Activated T-helper 2 cell treated with anti-CD3 and anti-CD28 coated beads, Interferon-gamma antibody, Interleukin-2, Interleukin-4, amounts not matched to agents 10 μg/mL and 5 μg/mL and 100 μg/mL, durations not matched to agents 14 hours and 24 hours and 36 hours (primary cell): ENCODE measurements at regions not wholly inside any gene's neighbourhood (a gene's known extent, or its start where the extent isn't known, plus 50 kb on each side); places are given as distances from the start of the nearest gene placed in this dataset.
"Not testable (repeated sequence)": the region's sequence is repeated elsewhere in the genome, so short reads cannot be mapped to it uniquely, and the experiment has no call there.

Experiments used
- DNase-seq: peaks from one replicate; pipeline ENCODE4 v3.0.0; 2021; ENCODE audit warnings: low spot score
- H3K27ac Mint-ChIP-seq: one replicate; pipeline ENCODE4 v1.8.0; 2021; ENCODE audit warnings: mixed read lengths
- H3K27me3 Mint-ChIP-seq: one replicate; pipeline ENCODE4 v1.8.0; 2021; ENCODE audit warnings: low read depth, mixed read lengths
- H3K36me3 Mint-ChIP-seq: one replicate; pipeline ENCODE4 v1.8.0; 2021; ENCODE audit warnings: low read depth, mixed read lengths
- H3K4me1 Mint-ChIP-seq: one replicate; pipeline ENCODE4 v1.8.0; 2021; ENCODE audit warnings: low read depth, mixed read lengths
- H3K4me3 Mint-ChIP-seq: one replicate; pipeline ENCODE4 v1.8.0; 2021; ENCODE audit warnings: low read depth, mild to moderate bottlenecking, moderate library complexity, mixed read lengths
- H3K9me3 Mint-ChIP-seq: one replicate; pipeline ENCODE4 v1.8.0; 2021; ENCODE audit warnings: mixed read lengths
- intact Hi-C: fragments of 100-400 bp; cut with micrococcal nuclease; formaldehyde crosslinking; loops from one replicate; pipeline ENCODE4 v1.15.1; 2023

GRCh38 chr7:130789436-130789835 lies 55.4 kb upstream of the KLF14 start:
- Mint-ChIP-seq H3K9me3 (no peaks in the 10 kb centered on the region), H3K4me3 (no peak overlapping the region), H3K27me3 (peaks cover 5% of the 10 kb centered on the region), H3K27ac (no peak overlapping the region), H3K4me1 (no peaks in the 10 kb centered on the region), H3K36me3 (no peaks in the 10 kb centered on the region)
- no peak for DNase-seq
- intact Hi-C loops, result no loop called here

- Mint-ChIP-seq H3K27ac (no peak overlapping the region), H3K4me3 (no peak overlapping the region), H3K27me3 (peaks cover 2% of the 10 kb centered on the region), H3K36me3 (no peaks in the 10 kb centered on the region), H3K9me3 (no peaks in the 10 kb centered on the region), H3K4me1 (no peaks in the 10 kb centered on the region)
- no peak for DNase-seq
- intact Hi-C loops, result no loop called here
Measured at GRCh38 chr7:130791746-130792145, 57.7 kb upstream of the KLF14 start.

DNA sequence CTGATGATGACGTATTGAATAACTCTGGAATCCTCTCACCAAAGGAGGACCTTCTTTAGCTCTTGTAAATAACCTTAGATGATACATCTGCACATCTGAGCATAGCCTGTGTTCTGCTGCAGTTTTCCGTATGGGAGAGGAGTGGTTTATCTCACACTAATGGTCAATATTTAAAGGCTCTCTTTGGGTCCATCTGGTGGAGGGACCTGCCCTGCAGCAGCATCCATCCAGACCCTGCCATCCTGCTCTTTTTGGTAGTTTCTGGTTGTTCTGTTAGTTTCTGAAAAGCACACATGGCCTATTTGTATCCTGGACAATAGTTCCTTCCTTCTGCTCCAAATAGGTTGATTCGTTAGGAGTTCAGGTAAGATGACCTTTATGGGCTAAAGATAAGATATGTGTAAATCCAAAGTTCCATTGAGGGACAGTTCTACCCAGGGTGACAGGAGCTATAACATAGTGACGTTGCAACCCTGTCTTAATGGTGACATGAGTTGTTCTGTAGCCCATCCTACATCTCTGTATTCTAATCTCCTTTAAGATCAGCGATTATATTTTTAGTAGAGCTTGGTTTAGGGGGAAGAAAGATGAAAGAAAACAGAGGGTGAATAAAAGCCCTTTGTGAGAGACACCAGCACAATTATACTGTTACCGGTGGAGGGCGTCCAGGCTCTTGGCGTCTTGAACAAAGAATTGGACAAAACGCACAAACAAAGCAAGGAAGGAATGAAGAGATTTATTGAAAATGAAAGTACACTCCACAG lies 60.0 kb upstream of the KLF14 start:
- H3K27ac Mint-ChIP-seq, result no peak overlapping the region

DNA sequence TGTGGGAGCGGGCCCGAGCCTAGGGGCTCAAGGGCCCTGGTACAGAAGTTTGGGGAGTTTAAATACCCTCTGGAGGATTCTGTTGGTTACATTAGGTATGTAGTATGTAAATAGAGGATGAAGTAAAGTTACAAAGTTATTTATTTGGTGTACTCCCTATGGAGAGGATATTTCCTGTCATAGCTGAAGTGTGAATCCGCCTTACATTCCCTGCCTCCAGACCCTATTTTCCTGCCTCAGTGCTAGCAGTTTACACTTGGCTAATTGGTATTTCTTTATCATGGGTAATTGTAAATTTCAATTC lies 60.6 kb upstream of the KLF14 start:
- H3K36me3 Mint-ChIP-seq, result no peaks in the 10 kb centered on the region
- intact Hi-C loops, result no loop called here
- H3K27me3 Mint-ChIP-seq, result peaks cover 14% of the 10 kb centered on the region
- DNase-seq, result no peak
- H3K27ac Mint-ChIP-seq, result no peak overlapping the region
- H3K4me3 Mint-ChIP-seq, result no peak overlapping the region
- H3K9me3 Mint-ChIP-seq, result no peaks in the 10 kb centered on the region
- no peaks in the 10 kb centered on the region for H3K4me1 Mint-ChIP-seq

More for the DNA sequence above, 60.0 kb upstream of the KLF14 start:
- Mint-ChIP-seq H3K4me1 (no peaks in the 10 kb centered on the region), H3K36me3 (no peaks in the 10 kb centered on the region), H3K9me3 (no peaks in the 10 kb centered on the region), H3K4me3 (no peak overlapping the region), H3K27me3 (peaks cover 8% of the 10 kb centered on the region)
- intact Hi-C loops, result no loop called here
- DNase-seq, result no peak

GRCh38 chr7:130796425-130796824 lies 62.4 kb upstream of the KLF14 start:
- H3K4me3 Mint-ChIP-seq, DNase-seq, H3K9me3 Mint-ChIP-seq, H3K27ac Mint-ChIP-seq, intact Hi-C loops, H3K4me1 Mint-ChIP-seq, H3K36me3 Mint-ChIP-seq: not testable (repeated sequence)
- peaks cover 21% of the 10 kb centered on the region for H3K27me3 Mint-ChIP-seq

GRCh38 chr7:130803127-130803526 lies 69.1 kb upstream of the KLF14 start:
- no peaks in the 10 kb centered on the region for H3K36me3 Mint-ChIP-seq
- peaks cover 24% of the 10 kb centered on the region for H3K27me3 Mint-ChIP-seq
- H3K4me1 Mint-ChIP-seq, result no peaks in the 10 kb centered on the region
- DNase-seq, result no peak
- H3K4me3 Mint-ChIP-seq, result no peak overlapping the region
- H3K9me3 Mint-ChIP-seq, result no peaks in the 10 kb centered on the region
- intact Hi-C loops, result no loop called here
- no peak overlapping the region for H3K27ac Mint-ChIP-seq

- Mint-ChIP-seq H3K9me3 (no peaks in the 10 kb centered on the region), H3K36me3 (no peaks in the 10 kb centered on the region), H3K27me3 (peaks cover 19% of the 10 kb centered on the region), H3K4me3 (no peak overlapping the region), H3K27ac (no peak overlapping the region), H3K4me1 (no peaks in the 10 kb centered on the region)
- intact Hi-C loops, result no loop called here
- no peak for DNase-seq
Measured at GRCh38 chr7:130804220-130804619, 70.2 kb upstream of the KLF14 start.

DNA sequence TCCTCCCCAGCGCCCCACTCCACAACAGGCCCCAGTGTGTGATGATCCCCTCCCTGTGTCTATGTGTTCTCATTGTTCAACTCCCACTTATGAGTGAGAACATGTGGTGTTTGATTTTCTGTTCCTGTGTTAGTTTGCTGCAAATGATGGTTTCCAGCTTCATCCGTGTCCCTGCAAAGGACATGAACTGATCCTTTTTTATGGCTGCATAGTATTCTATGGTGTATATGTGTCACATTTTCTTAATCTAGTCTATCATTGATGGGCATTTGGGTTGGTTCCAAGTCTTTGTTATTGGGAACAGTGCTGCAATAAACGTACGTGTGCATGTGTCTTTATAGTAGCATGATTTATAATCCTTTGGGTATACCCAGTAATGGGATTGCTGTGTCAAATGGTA lies 78.8 kb upstream of the KLF14 start:
- H3K9me3 Mint-ChIP-seq, DNase-seq, H3K27ac Mint-ChIP-seq, H3K4me3 Mint-ChIP-seq, H3K4me1 Mint-ChIP-seq, H3K27me3 Mint-ChIP-seq, H3K36me3 Mint-ChIP-seq, intact Hi-C loops: not testable (repeated sequence)

DNA sequence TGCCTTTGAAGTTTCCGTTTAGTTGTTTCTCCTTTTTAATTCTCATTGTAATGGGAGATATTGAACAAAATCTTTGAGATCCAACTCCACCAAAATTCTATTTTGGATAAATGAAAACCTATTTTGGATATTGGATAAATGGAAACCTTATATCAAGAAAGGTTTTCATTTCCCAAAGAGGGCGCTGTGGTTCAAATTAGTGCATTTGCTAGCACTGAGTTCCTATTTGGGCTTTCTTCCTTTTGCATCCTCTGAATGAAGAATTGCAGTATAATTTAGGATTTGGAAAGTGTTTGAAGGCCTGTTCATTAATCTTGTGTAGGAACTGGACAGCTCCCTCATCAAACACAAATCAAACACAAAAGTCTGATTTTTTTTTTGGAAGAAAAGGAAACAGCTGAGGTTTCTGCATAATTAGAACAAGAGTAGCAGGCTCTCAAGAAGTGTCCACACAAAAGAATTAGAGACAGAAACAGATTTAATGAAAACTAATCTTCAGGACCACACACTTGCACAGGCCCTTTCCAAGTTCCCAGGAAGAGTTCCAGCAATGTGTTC lies 80.8 kb upstream of the KLF14 start:
- Mint-ChIP-seq H3K36me3 (no peaks in the 10 kb centered on the region), H3K4me3 (no peak overlapping the region), H3K4me1 (no peaks in the 10 kb centered on the region), H3K27ac (no peak overlapping the region), H3K9me3 (no peaks in the 10 kb centered on the region), H3K27me3 (peaks cover 2% of the 10 kb centered on the region)
- intact Hi-C loops, result no loop called here
- DNase-seq, result no peak

- peaks cover 6% of the 10 kb centered on the region for H3K4me1 Mint-ChIP-seq
- H3K27me3 Mint-ChIP-seq, result no peaks in the 10 kb centered on the region
- H3K27ac Mint-ChIP-seq, result no peak overlapping the region
- intact Hi-C loops, result no loop called here
- H3K9me3 Mint-ChIP-seq, result no peaks in the 10 kb centered on the region
- no peak overlapping the region for H3K4me3 Mint-ChIP-seq
- DNase-seq, result no peak
- no peaks in the 10 kb centered on the region for H3K36me3 Mint-ChIP-seq
Measured at GRCh38 chr7:130818056-130818455, 84.0 kb upstream of the KLF14 start.

- Mint-ChIP-seq H3K9me3 (peaks cover 19% of the 10 kb centered on the region), H3K27ac (no peak overlapping the region), H3K36me3 (peaks cover 3% of the 10 kb centered on the region), H3K27me3 (peaks cover 5% of the 10 kb centered on the region), H3K4me1 (peaks cover 6% of the 10 kb centered on the region), H3K4me3 (no peak overlapping the region)
- DNase-seq, result no peak
- intact Hi-C loops, result no loop called here
Measured at GRCh38 chr7:130821864-130822263, 87.9 kb upstream of the KLF14 start.

DNA sequence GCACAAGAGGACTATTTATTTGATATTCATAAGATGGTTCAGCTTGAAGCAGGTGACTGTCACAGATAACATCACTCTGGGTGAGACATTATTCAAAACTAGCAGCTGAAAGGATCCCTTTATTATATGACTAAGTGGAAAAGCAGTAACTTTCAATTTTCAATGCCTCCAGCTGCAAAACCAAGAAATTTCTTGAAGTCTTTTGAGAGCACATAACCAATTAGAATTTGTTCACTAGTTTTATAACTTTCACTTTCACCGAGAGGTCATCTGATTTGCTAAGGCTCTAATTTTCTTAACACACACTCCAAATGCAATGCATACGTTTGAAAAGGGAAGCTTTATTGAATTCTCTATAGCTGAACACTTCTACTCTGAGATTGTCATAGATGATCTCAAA lies 88.6 kb upstream of the KLF14 start:
- H3K36me3 Mint-ChIP-seq, result peaks cover 3% of the 10 kb centered on the region

GRCh38 chr7:130823060-130823459 lies 89.1 kb upstream of the KLF14 start:
- intact Hi-C loops, result no loop called here
- Mint-ChIP-seq H3K27ac (no peak overlapping the region), H3K4me3 (no peak overlapping the region), H3K36me3 (peaks cover 3% of the 10 kb centered on the region), H3K9me3 (peaks cover 28% of the 10 kb centered on the region), H3K4me1 (peaks cover 6% of the 10 kb centered on the region), H3K27me3 (peaks cover 5% of the 10 kb centered on the region)
- no peak for DNase-seq

More for the DNA sequence above, 88.6 kb upstream of the KLF14 start:
- Mint-ChIP-seq H3K9me3 (peaks cover 27% of the 10 kb centered on the region), H3K4me3 (no peak overlapping the region), H3K27me3 (peaks cover 5% of the 10 kb centered on the region), H3K4me1 (peaks cover 6% of the 10 kb centered on the region), H3K27ac (no peak overlapping the region)
- no peak for DNase-seq
- intact Hi-C loops, result no loop called here
